ENCODE measurements at regions not wholly inside any gene's neighbourhood (a gene's known extent, or its start where the extent isn't known, plus 50 kb on each side); places are given as distances from the start of the nearest gene placed in this dataset.

- no peaks in the 10 kb centered on the region for H3K9me3 ChIP-seq (ENCODE audit: control insufficient read depth, insufficient read depth, low read length)
- Mint-ChIP-seq H3K36me3 (no peaks in the 10 kb centered on the region), H3K27ac (no peak overlapping the region), H3K9me3 (peaks cover 0 to 2% of the 10 kb centered on the region in 2 donors), H3K4me3 (no peak overlapping the region), H3K27me3 (ENCODE audit: low read depth in 2 of 2) (no peaks in the 10 kb centered on the region), H3K4me1 (no peaks in the 10 kb centered on the region)
- intact Hi-C loops (cut with micrococcal nuclease), result no loop called here
- no peaks in the 10 kb centered on the region for H3K4me1 ChIP-seq (ENCODE audit: control insufficient read depth, insufficient read depth, low read length)
- no peak overlapping the region for H3K4me3 ChIP-seq (ENCODE audit: low read length)
- ATAC-seq (no peak), DNase-seq (no peak)
- no peaks in the 10 kb centered on the region for H3K36me3 ChIP-seq (ENCODE audit: control insufficient read depth, insufficient read depth, low read length)
- no peaks in the 10 kb centered on the region for H3K27me3 ChIP-seq (ENCODE audit: control insufficient read depth, insufficient read depth, low read length)
- TF ChIP-seq CTCF (IDR thresholded peaks at IDR 0.05), result no peak
- H3K27ac ChIP-seq (ENCODE audit: low read length), result no peak overlapping the region
These were observed 1736.9 kb upstream of the CELF4 start for GRCh38 chr18:39302481-39302880.

GRCh38 chr18:39299152-39299551 is 1733.6 kb upstream of the CELF4 start:
- Mint-ChIP-seq H3K27me3 (ENCODE audit: low read depth in 2 of 2) (no peaks in the 10 kb centered on the region), H3K4me3 (no peak overlapping the region), H3K27ac (no peak overlapping the region), H3K4me1 (no peaks in the 10 kb centered on the region), H3K9me3 (peaks cover 6 to 8% of the 10 kb centered on the region in 2 donors), H3K36me3 (no peaks in the 10 kb centered on the region)
- WGBS (ENCODE audit: insufficient coverage), result 87% methylated on average over 4 of the region's 4 CpGs
- no peaks in the 10 kb centered on the region for H3K4me1 ChIP-seq (ENCODE audit: control insufficient read depth, insufficient read depth, low read length)
- no peak overlapping the region for H3K27ac ChIP-seq (ENCODE audit: low read length)
- DNase-seq (no peak), ATAC-seq (no peak)
- H3K27me3 ChIP-seq (ENCODE audit: control insufficient read depth, insufficient read depth, low read length), result no peaks in the 10 kb centered on the region
- no peaks in the 10 kb centered on the region for H3K9me3 ChIP-seq (ENCODE audit: control insufficient read depth, insufficient read depth, low read length)
- no peak for TF ChIP-seq CTCF (IDR thresholded peaks at IDR 0.05)
- intact Hi-C loops (cut with micrococcal nuclease), result no loop called here
- H3K36me3 ChIP-seq (ENCODE audit: control insufficient read depth, insufficient read depth, low read length), result no peaks in the 10 kb centered on the region
- H3K4me3 ChIP-seq (ENCODE audit: low read length), result no peak overlapping the region

GRCh38 chr18:39297225-39297624 is 1731.6 kb upstream of the CELF4 start:
- ATAC-seq (no peak), DNase-seq (no peak)
- no peaks in the 10 kb centered on the region for H3K27me3 Mint-ChIP-seq (ENCODE audit: low read depth in 2 of 2)
- H3K27ac Mint-ChIP-seq, result no peak overlapping the region
- no peaks in the 10 kb centered on the region for H3K36me3 ChIP-seq (ENCODE audit: control insufficient read depth, insufficient read depth, low read length)
- H3K4me3 ChIP-seq (ENCODE audit: low read length), result no peak overlapping the region
- H3K9me3 ChIP-seq (ENCODE audit: control insufficient read depth, insufficient read depth, low read length), result no peaks in the 10 kb centered on the region
- TF ChIP-seq CTCF (IDR thresholded peaks at IDR 0.05), result no peak
- no peak overlapping the region for H3K4me3 Mint-ChIP-seq
- H3K9me3 Mint-ChIP-seq, result peaks cover 8% of the 10 kb centered on the region in 2 donors
- H3K27me3 ChIP-seq (ENCODE audit: control insufficient read depth, insufficient read depth, low read length), result no peaks in the 10 kb centered on the region
- no CpG with 5 or more reads among the region's 1 CpG for WGBS (ENCODE audit: insufficient coverage)
- intact Hi-C loops (cut with micrococcal nuclease), result no loop called here
- no peaks in the 10 kb centered on the region for H3K36me3 Mint-ChIP-seq
- H3K4me1 ChIP-seq (ENCODE audit: control insufficient read depth, insufficient read depth, low read length), result no peaks in the 10 kb centered on the region
- no peak overlapping the region for H3K27ac ChIP-seq (ENCODE audit: low read length)
- no peaks in the 10 kb centered on the region for H3K4me1 Mint-ChIP-seq

- no peaks in the 10 kb centered on the region for H3K27me3 Mint-ChIP-seq (ENCODE audit: low read depth in 2 of 2)
- no peak overlapping the region for H3K4me3 Mint-ChIP-seq
- no peak overlapping the region for H3K4me3 ChIP-seq (ENCODE audit: low read length)
- H3K4me1 ChIP-seq (ENCODE audit: control insufficient read depth, insufficient read depth, low read length), result no peaks in the 10 kb centered on the region
- ATAC-seq (peak in 1 of 3 donors; percentile 41), DNase-seq (no peak)
- no peak overlapping the region for H3K27ac ChIP-seq (ENCODE audit: low read length)
- no peaks in the 10 kb centered on the region for H3K36me3 ChIP-seq (ENCODE audit: control insufficient read depth, insufficient read depth, low read length)
- no peak overlapping the region for H3K27ac Mint-ChIP-seq
- no peaks in the 10 kb centered on the region for H3K9me3 ChIP-seq (ENCODE audit: control insufficient read depth, insufficient read depth, low read length)
- peaks cover 8 to 10% of the 10 kb centered on the region in 2 donors for H3K9me3 Mint-ChIP-seq
- no peaks in the 10 kb centered on the region for H3K4me1 Mint-ChIP-seq
- H3K27me3 ChIP-seq (ENCODE audit: control insufficient read depth, insufficient read depth, low read length), result no peaks in the 10 kb centered on the region
- no peak for TF ChIP-seq CTCF (IDR thresholded peaks at IDR 0.05)
- intact Hi-C loops (cut with micrococcal nuclease), result no loop called here
- no peaks in the 10 kb centered on the region for H3K36me3 Mint-ChIP-seq
- 72% methylated on average over 7 of the region's 10 CpGs for WGBS (ENCODE audit: insufficient coverage)
These were observed 1730.8 kb upstream of the CELF4 start for GRCh38 chr18:39296293-39296888.
